ENCODE measurements at regions not wholly inside any gene's neighbourhood (a gene's known extent, or its start where the extent isn't known, plus 50 kb on each side); places are given as distances from the start of the nearest gene placed in this dataset.

GRCh38 chr15:91498046-91498748 is 355.3 kb upstream of the SLCO3A1 start:
- TF ChIP-seq ZNF398 (CRISPR knock-in tag; IDR thresholded peaks at IDR 0.05) (no peak), KLF10 (CRISPR knock-in tag; IDR thresholded peaks at IDR 0.05) (no peak), ZNF124 (CRISPR knock-in tag; IDR thresholded peaks at IDR 0.05) (no peak), NFXL1 (CRISPR knock-in tag; IDR thresholded peaks at IDR 0.05) (no peak), NFYB (IDR thresholded peaks at IDR 0.05; ENCODE audit: extremely low read depth, insufficient read length) (no peak), SPI1 (IDR thresholded peaks at IDR 0.05; ENCODE audit: borderline replicate concordance, low read depth, low read length) (no peak), EP300 (IDR thresholded peaks at IDR 0.05; ENCODE audit: low read length) (no peak), CTCF (IDR thresholded peaks at IDR 0.05 in 2 of 3, conservative IDR thresholded peaks at IDR 0.05 in 1 of 3; ENCODE audit: insufficient read depth in 2 of 3, low read depth in 1 of 3, low read length in 3 of 3) (no peak)
